ENCODE measurements at regions not wholly inside any gene's neighbourhood (a gene's known extent, or its start where the extent isn't known, plus 50 kb on each side); places are given as distances from the start of the nearest gene placed in this dataset.
"Not testable (repeated sequence)": the region's sequence is repeated elsewhere in the genome, so short reads cannot be mapped to it uniquely, and the experiment has no call there.

- not testable (repeated sequence) for TF ChIP-seq CTCF (IDR thresholded peaks at IDR 0.05); MEF2A (IDR thresholded peaks at IDR 0.05; ENCODE audit: borderline replicate concordance, low read depth); GABPA (IDR thresholded peaks at IDR 0.05; ENCODE audit: low read depth); YY1 (IDR thresholded peaks at IDR 0.05; ENCODE audit: low read depth); FOXM1 (IDR thresholded peaks at IDR 0.05; ENCODE audit: low read depth); GATA2 (CRISPR knock-in tag; IDR thresholded peaks at IDR 0.05)
- TF ChIP-seq MAX (IDR thresholded peaks at IDR 0.05; ENCODE audit: low read depth), result 0 out of 2 replicates have a peak, but pooled peaks have one; percentile 33
Observed at GRCh38 chr2:132352481-132353001, 64.1 kb upstream of the GPR39 start.
